ENCODE measurements at regions not wholly inside any gene's neighbourhood (a gene's known extent, or its start where the extent isn't known, plus 50 kb on each side); places are given as distances from the start of the nearest gene placed in this dataset.
"Not testable (repeated sequence)": the region's sequence is repeated elsewhere in the genome, so short reads cannot be mapped to it uniquely, and the experiment has no call there.

GRCh38 chr1:91123319-91123718, 101.5 kb upstream of the ZNF644 start:
- Histone ChIP-seq H3K27me3 (ENCODE audit: insufficient read depth, low read length) (no peaks in the 10 kb centered on the region), H3K9me3 (ENCODE audit: insufficient read depth, low read depth, low read length) (no peaks in the 10 kb centered on the region), H3K4me1 (ENCODE audit: insufficient read depth, low read length) (peaks cover 45% of the 10 kb centered on the region), H3K9ac (ENCODE audit: low read depth, low read length) (peak overlapping the region; percentile 49; the same call in 1 of the 2 replicates), H3K36me3 (ENCODE audit: insufficient read depth, low read depth, low read length) (no peaks in the 10 kb centered on the region), H3K27ac (ENCODE audit: low read length) (peak overlapping the region; percentile 83), H3K4me3 (ENCODE audit: low read length) (peak overlapping the region; percentile 30; the same call in 1 of the 2 replicates)

GRCh38 chr1:91122106-91122717, 100.4 kb upstream of the ZNF644 start:
- no peaks in the 10 kb centered on the region for H3K9me3 ChIP-seq (ENCODE audit: insufficient read depth, low read depth, low read length)
- no peak overlapping the region for H3K4me3 ChIP-seq (ENCODE audit: low read length)
- no peak overlapping the region for H3K27ac ChIP-seq (ENCODE audit: low read length)
- H3K9ac ChIP-seq (ENCODE audit: low read depth, low read length), result no peak overlapping the region
- no peaks in the 10 kb centered on the region for H3K36me3 ChIP-seq (ENCODE audit: insufficient read depth, low read depth, low read length)
- H3K4me1 ChIP-seq (ENCODE audit: insufficient read depth, low read length), result peaks cover 45% of the 10 kb centered on the region
- no peaks in the 10 kb centered on the region for H3K27me3 ChIP-seq (ENCODE audit: insufficient read depth, low read length)

GRCh38 chr1:91121366-91121765, 99.5 kb upstream of the ZNF644 start:
- no peaks in the 10 kb centered on the region for H3K27me3 ChIP-seq (ENCODE audit: insufficient read depth, low read length)
- H3K9ac ChIP-seq (ENCODE audit: low read depth, low read length), result peak overlapping the region; percentile 11; the same call in 1 of the 2 replicates
- no peak overlapping the region for H3K4me3 ChIP-seq (ENCODE audit: low read length)
- H3K9me3 ChIP-seq (ENCODE audit: insufficient read depth, low read depth, low read length), result no peaks in the 10 kb centered on the region
- H3K36me3 ChIP-seq (ENCODE audit: insufficient read depth, low read depth, low read length), result no peaks in the 10 kb centered on the region
- H3K27ac ChIP-seq (ENCODE audit: low read length), result peak overlapping the region; percentile 55
- H3K4me1 ChIP-seq (ENCODE audit: insufficient read depth, low read length), result peaks cover 45% of the 10 kb centered on the region

- peak overlapping the region; percentile 55 for H3K27ac ChIP-seq (ENCODE audit: low read length)
- no peaks in the 10 kb centered on the region for H3K27me3 ChIP-seq (ENCODE audit: insufficient read depth, low read length)
- H3K9me3 ChIP-seq (ENCODE audit: insufficient read depth, low read depth, low read length), result no peaks in the 10 kb centered on the region
- H3K9ac ChIP-seq (ENCODE audit: low read depth, low read length), result peak overlapping the region; percentile 11; the same call in 1 of the 2 replicates
- H3K36me3 ChIP-seq (ENCODE audit: insufficient read depth, low read depth, low read length), result no peaks in the 10 kb centered on the region
- peaks cover 45% of the 10 kb centered on the region for H3K4me1 ChIP-seq (ENCODE audit: insufficient read depth, low read length)
- H3K4me3 ChIP-seq (ENCODE audit: low read length), result no peak overlapping the region
Observed at GRCh38 chr1:91120936-91121335, 99.1 kb upstream of the ZNF644 start.

- Histone ChIP-seq H3K9me3 (ENCODE audit: insufficient read depth, low read depth, low read length) (no peaks in the 10 kb centered on the region), H3K4me3 (ENCODE audit: low read length) (no peak overlapping the region), H3K27ac (ENCODE audit: low read length) (peak overlapping the region; percentile 13), H3K27me3 (ENCODE audit: insufficient read depth, low read length) (no peaks in the 10 kb centered on the region), H3K4me1 (ENCODE audit: insufficient read depth, low read length) (peaks cover 45% of the 10 kb centered on the region), H3K9ac (ENCODE audit: low read depth, low read length) (peak overlapping the region; percentile 49; the same call in 1 of the 2 replicates), H3K36me3 (ENCODE audit: insufficient read depth, low read depth, low read length) (no peaks in the 10 kb centered on the region)
Observed at GRCh38 chr1:91120421-91120820, 98.6 kb upstream of the ZNF644 start.

GRCh38 chr1:91104712-91105111, 82.9 kb upstream of the ZNF644 start:
- Histone ChIP-seq H3K4me1 (ENCODE audit: insufficient read depth, low read length) (peaks cover 25% of the 10 kb centered on the region; the same call in 1 of the 2 replicates), H3K9ac (ENCODE audit: low read depth, low read length) (peak overlapping the region; percentile 49; the same call in 1 of the 2 replicates), H3K27me3 (ENCODE audit: insufficient read depth, low read length) (no peaks in the 10 kb centered on the region), H3K4me3 (ENCODE audit: low read length) (peak overlapping the region; percentile 25; the same call in 1 of the 2 replicates), H3K27ac (ENCODE audit: low read length) (peak overlapping the region; percentile 77), H3K9me3 (ENCODE audit: insufficient read depth, low read depth, low read length) (no peaks in the 10 kb centered on the region), H3K36me3 (ENCODE audit: insufficient read depth, low read depth, low read length) (no peaks in the 10 kb centered on the region)

GRCh38 chr1:91101328-91101727, 79.5 kb upstream of the ZNF644 start:
- H3K9me3 ChIP-seq (ENCODE audit: insufficient read depth, low read depth, low read length), result no peaks in the 10 kb centered on the region
- H3K27ac ChIP-seq (ENCODE audit: low read length), result no peak overlapping the region
- H3K36me3 ChIP-seq (ENCODE audit: insufficient read depth, low read depth, low read length), result no peaks in the 10 kb centered on the region
- H3K27me3 ChIP-seq (ENCODE audit: insufficient read depth, low read length), result no peaks in the 10 kb centered on the region
- peaks cover 28% of the 10 kb centered on the region for H3K4me1 ChIP-seq (ENCODE audit: insufficient read depth, low read length)
- no peak overlapping the region for H3K9ac ChIP-seq (ENCODE audit: low read depth, low read length)
- no peak overlapping the region for H3K4me3 ChIP-seq (ENCODE audit: low read length)

- H3K27me3 ChIP-seq (ENCODE audit: insufficient read depth, low read length), result no peaks in the 10 kb centered on the region
- peaks cover 19% of the 10 kb centered on the region for H3K4me1 ChIP-seq (ENCODE audit: insufficient read depth, low read length)
- no peak overlapping the region for H3K9ac ChIP-seq (ENCODE audit: low read depth, low read length)
- H3K27ac ChIP-seq (ENCODE audit: low read length), result no peak overlapping the region
- no peaks in the 10 kb centered on the region for H3K9me3 ChIP-seq (ENCODE audit: insufficient read depth, low read depth, low read length)
- H3K36me3 ChIP-seq (ENCODE audit: insufficient read depth, low read depth, low read length), result no peaks in the 10 kb centered on the region
- H3K4me3 ChIP-seq (ENCODE audit: low read length), result no peak overlapping the region
Observed at GRCh38 chr1:91099746-91100621, 78.1 kb upstream of the ZNF644 start.

GRCh38 chr1:91098299-91098906, 76.6 kb upstream of the ZNF644 start:
- no peak overlapping the region for H3K27ac ChIP-seq (ENCODE audit: low read length)
- H3K9me3 ChIP-seq (ENCODE audit: insufficient read depth, low read depth, low read length), result no peaks in the 10 kb centered on the region
- peaks cover 6% of the 10 kb centered on the region for H3K4me1 ChIP-seq (ENCODE audit: insufficient read depth, low read length)
- H3K4me3 ChIP-seq (ENCODE audit: low read length), result no peak overlapping the region
- H3K36me3 ChIP-seq (ENCODE audit: insufficient read depth, low read depth, low read length), result no peaks in the 10 kb centered on the region
- H3K27me3 ChIP-seq (ENCODE audit: insufficient read depth, low read length), result no peaks in the 10 kb centered on the region
- H3K9ac ChIP-seq (ENCODE audit: low read depth, low read length), result no peak overlapping the region

- not testable (repeated sequence) for H3K27ac ChIP-seq (ENCODE audit: low read length); H3K9me3 ChIP-seq (ENCODE audit: insufficient read depth, low read depth, low read length); H3K27me3 ChIP-seq (ENCODE audit: insufficient read depth, low read length); H3K4me3 ChIP-seq (ENCODE audit: low read length); H3K4me1 ChIP-seq (ENCODE audit: insufficient read depth, low read length); H3K36me3 ChIP-seq (ENCODE audit: insufficient read depth, low read depth, low read length); H3K9ac ChIP-seq (ENCODE audit: low read depth, low read length)
Observed at GRCh38 chr1:91095321-91095720, 73.5 kb upstream of the ZNF644 start.

GRCh38 chr1:91092503-91092902, 70.7 kb upstream of the ZNF644 start:
- H3K27ac ChIP-seq (ENCODE audit: low read length), result no peak overlapping the region
- no peak overlapping the region for H3K4me3 ChIP-seq (ENCODE audit: low read length)
- no peaks in the 10 kb centered on the region for H3K36me3 ChIP-seq (ENCODE audit: insufficient read depth, low read depth, low read length)

More at GRCh38 chr1:91092503-91092902, 70.7 kb upstream of the ZNF644 start:
- Histone ChIP-seq H3K9me3 (ENCODE audit: insufficient read depth, low read depth, low read length) (peaks cover 15% of the 10 kb centered on the region), H3K9ac (ENCODE audit: low read depth, low read length) (no peak overlapping the region), H3K27me3 (ENCODE audit: insufficient read depth, low read length) (no peaks in the 10 kb centered on the region), H3K4me1 (ENCODE audit: insufficient read depth, low read length) (0 out of 2 replicates have a peak, but pooled peaks cover 3% of the 10 kb centered on the region)
